ENCODE measurements at regions not wholly inside any gene's neighbourhood (a gene's known extent, or its start where the extent isn't known, plus 50 kb on each side); places are given as distances from the start of the nearest gene placed in this dataset.

- DNase-seq (no peak), ATAC-seq (no peak)
These were observed 313.5 kb downstream of the AGTPBP1 start for GRCh38 chr9:85428230-85428629.

GRCh38 chr9:85427772-85428171 lies 314.0 kb downstream of the AGTPBP1 start:
- DNase-seq: no peak

DNA sequence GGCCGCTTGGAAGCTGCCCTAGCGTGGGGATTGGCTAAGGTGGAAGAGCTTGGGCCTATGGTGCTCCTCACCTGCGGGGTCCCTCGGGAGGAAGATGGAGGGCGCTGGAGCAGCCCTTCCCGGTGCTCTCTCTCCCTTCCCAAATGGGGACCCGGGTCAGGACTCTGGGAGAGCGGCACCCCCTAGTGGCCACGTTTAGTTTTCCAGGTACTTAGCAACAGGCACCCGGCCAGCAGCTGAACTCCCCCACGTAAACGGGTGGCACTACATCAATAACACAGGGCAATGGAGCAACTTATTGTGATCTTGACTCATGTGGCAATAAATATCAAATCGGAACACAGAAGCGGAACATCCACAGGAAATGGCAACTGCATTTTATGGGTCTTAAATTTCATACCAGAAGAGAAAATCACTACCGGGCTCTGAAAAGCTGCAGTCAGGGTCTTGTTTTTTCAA lies 316.6 kb downstream of the AGTPBP1 start:
- ATAC-seq: peak; percentile 68

More at GRCh38 chr9:85427772-85428171, 314.0 kb downstream of the AGTPBP1 start:
- no peak for ATAC-seq

GRCh38 chr9:85423422-85423821 lies 318.3 kb downstream of the AGTPBP1 start:
- ATAC-seq (no peak), DNase-seq (no peak)

More for the DNA sequence above, 316.6 kb downstream of the AGTPBP1 start:
- peak; percentile 66 for DNase-seq

DNA sequence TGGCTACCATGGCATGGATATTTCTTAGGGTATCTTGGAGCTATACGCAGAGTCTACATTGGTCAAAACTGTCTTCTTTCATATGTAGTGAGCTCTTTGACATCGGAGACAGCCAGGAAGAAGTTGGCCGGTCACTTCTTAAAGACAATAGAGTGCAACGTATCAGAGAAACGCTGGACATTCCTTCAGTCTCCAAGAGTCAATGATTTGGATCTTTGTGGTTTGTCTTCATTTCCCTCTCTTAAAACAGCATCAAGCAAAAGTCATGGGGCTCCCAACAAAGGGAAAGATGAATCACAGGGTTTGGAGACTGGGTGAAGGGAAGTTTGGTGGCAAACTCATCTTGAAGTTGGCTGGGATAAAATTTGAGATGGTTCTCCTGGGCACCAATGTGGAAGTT lies 320.1 kb downstream of the AGTPBP1 start:
- DNase-seq: no peak
- ATAC-seq: no peak

DNA sequence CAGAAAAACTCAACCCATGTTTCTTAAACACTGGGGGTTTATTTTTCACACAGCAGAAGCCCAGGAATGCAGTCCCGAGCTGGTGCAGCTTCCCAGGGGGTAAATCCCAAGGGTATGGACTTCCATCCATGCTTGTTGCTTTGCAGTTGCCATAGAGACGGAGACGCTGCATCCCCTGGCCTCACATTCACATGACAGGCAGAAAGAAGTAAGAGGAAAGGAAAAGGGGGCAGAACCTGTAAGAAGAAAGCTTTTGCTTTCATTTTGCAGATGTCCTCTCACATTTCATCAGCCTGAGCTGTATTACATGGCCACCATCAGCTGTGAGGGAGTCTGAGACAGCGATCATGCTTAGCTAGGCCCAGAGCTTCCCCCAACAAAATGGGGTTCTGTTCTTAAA lies 321.0 kb downstream of the AGTPBP1 start:
- ATAC-seq: no peak
- no peak for DNase-seq

DNA sequence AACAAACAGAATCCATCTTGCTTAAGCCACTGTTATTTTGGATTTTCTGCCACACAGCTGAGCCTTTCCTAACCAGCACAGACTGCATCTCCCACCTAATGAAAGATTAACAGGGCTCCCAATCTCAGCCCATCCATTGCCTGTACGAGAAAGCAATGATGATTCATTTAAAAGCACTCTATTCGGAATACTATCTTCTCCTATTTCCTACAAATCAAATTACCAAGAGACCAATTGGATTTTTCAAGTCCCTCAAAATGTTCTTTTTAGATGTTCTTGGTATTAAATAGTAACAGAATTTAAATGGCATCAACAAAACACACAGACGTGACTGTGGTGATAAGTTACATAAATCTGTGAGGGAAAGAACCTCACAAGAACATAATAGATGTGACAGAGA lies 324.1 kb downstream of the AGTPBP1 start:
- DNase-seq (no peak), ATAC-seq (no peak)

DNA sequence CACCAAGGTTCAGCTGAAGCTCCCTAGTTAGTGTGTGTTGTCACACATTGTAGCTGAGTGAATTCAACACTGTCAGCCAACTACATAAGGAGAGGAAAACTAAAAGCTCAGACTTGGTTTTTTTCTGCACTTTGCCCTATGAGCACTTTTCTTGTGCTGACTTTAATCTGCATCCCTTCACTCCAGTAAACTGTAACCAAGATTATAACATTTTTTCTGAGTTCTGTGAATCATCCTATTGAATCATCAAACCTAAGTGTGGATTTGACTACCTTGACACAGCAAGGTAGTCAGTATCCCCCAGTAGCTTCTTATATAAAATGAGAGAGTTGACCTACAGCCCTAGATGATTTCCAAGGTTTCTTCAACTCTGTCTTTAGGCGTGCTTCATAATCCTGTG lies 325.0 kb downstream of the AGTPBP1 start:
- ATAC-seq (no peak), DNase-seq (no peak)

- ATAC-seq (no peak), DNase-seq (no peak)
These were observed 327.4 kb downstream of the AGTPBP1 start for GRCh38 chr9:85414390-85414789.

GRCh38 chr9:85408494-85408893 lies 333.3 kb downstream of the AGTPBP1 start:
- no peak for DNase-seq
- ATAC-seq: no peak

GRCh38 chr9:85405566-85405950 lies 336.2 kb downstream of the AGTPBP1 start:
- no peak for ATAC-seq
- DNase-seq: no peak

DNA sequence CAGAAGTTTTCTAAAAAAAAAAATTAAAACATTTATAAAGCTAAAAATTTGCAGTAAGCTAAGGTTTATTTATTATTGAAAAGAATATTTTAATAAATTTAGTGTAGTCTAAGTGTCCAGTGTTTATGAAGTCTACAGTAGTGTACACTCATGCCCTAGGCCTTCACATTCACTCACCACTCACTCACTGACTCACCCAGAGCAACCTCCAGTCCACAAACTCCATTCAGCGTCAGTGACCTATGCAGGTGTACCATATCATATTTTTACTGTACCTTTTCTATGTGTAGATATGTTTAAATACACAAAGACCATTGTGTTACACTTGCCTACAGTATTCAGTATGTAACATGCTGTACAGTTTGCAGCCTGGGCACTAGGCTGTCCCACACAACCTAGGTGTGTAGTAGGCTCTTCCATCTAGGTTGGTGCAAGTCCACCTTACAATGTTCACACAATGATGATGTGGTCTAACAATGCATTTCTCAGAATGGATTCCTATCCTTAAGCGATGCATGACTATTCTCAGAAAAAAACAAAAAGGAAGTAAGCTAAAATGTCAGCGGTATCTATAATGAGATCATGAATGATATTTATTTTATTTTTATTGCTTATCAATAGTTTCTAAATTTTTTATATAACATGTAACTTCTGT lies 336.7 kb downstream of the AGTPBP1 start:
- no peak for ATAC-seq
- no peak for DNase-seq

DNA sequence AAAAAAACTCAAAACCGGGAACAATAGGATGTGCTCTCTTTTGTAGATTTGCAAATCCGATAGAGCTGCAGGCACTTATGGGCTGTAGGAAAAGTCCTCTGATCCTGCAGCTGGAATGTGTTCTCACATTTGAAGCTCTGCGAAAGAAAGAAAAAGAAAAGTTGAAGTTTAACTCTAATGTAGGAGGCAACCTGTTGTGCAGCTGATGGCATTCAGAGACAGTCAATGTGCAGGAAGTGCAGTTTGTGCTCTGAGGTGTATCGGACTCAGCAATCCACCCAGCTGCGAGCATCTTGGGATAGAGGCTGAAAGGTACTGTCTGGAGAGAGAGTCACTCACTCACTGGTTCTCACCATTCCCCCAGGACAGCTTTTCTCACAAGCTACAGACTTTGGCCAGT lies 339.2 kb downstream of the AGTPBP1 start:
- ATAC-seq (no peak), DNase-seq (no peak)

GRCh38 chr9:85401998-85402397 lies 339.8 kb downstream of the AGTPBP1 start:
- DNase-seq: no peak
- ATAC-seq: no peak

DNA sequence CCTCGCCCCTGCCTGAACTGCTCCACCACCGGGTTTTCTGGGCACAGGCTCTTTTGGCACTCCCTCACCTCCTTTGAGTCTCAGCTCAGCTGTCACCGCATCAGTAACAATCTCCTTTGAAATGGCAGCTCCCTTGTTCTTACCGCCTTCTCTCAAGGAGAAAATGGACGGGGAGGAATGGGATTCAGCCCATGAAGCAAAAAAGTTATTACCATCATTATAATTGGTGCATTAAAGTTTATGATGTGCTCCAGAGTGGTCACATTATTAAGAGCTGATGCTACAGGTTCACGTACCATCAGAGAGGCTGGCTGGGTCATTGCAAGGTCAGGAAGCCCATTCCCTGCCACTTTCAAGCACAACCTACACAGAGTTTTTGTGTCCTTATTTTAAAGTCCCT lies 344.7 kb downstream of the AGTPBP1 start:
- no peak for ATAC-seq
- DNase-seq: no peak

GRCh38 chr9:85392260-85392659 lies 349.5 kb downstream of the AGTPBP1 start:
- ATAC-seq (no peak), DNase-seq (no peak)

DNA sequence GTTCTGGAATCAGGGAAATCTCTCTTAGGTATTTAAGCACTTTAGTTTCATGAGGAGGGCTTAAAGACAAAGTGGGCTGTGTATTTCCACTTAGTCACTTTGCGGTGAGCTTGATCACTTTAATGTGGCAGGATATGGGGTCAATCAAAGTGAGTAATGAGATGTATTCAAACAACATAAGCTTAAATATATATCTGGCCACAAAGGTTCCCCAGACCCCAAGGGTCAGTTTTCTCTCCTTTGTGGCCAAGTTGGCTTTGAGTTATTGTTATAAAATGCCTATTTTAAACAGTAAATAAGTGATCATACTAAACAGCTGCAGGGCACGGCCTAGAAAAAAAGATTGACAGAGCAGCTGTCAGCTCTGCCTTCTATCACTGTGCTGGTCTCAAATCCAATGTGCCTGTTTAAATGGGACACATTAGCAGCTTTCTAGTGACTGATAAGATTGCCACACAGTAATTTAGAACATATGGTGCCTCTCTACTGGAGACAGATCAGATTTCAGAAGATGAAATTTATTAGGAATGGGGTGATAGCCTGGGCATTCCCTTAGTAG lies 363.9 kb downstream of the AGTPBP1 start:
- peak; percentile 76 for ATAC-seq
- DNase-seq: peak; percentile 4

DNA sequence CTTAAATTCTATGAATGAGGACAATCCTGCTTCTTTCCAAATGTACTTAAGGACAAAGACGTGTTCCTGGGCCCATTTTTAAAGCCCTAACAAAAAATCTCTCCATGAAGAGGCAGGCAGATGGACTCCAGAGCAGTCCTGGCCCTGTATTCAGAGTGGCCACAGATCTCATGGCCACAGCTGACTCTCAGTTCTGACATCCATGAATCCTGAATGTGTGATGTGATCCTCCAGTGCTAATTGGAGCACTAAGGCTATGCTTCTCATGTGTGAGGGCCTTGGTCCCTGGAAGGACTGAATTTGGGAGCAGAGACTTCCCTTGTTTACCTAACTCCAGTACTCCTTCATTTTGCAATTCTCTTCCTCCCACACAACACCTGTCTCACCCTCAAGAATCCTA lies 373.0 kb downstream of the AGTPBP1 start:
- DNase-seq: no peak
- no peak for ATAC-seq

GRCh38 chr9:85359161-85359560 lies 382.6 kb downstream of the AGTPBP1 start:
- ATAC-seq: no peak
- DNase-seq: no peak

DNA sequence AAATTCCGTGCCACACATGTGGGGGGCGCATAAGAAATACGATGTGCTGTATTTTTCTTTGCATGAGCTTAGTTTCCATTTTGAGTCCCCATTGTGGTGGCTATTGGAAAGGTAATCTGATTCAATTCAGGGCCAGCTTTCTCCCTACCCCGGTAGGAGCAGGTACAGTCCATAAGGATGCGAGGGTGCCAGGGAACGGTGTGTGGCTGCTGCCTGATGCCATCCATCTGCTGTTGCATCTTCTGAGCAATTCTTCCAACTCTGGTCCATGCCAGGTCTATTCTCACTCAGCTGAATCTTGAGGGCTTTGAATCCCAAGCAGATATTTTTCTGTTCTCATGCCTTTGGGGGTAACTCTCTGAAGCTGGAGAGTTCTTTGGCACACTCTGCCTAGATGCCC lies 392.7 kb downstream of the AGTPBP1 start:
- DNase-seq (no peak), ATAC-seq (no peak)

DNA sequence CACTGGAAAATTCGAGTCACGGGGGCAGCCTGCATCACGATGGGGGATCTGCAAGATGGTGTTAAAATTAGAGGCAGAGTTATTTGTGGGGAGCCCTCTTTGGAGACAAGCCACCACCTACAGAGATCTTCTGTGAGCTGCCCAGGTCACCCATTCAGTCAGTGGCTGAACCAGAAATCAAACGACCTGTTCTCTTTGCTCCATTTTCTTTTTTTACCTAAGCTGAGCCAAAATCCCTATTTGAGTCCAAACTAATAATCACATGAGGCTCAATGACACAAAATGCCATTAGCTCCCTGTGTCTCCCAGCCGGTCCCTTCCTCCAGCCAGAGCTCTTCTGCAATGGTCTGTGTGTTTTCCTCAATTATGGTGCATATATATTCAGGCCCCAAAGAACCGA lies 394.2 kb downstream of the AGTPBP1 start:
- ATAC-seq: no peak
- no peak for DNase-seq

DNA sequence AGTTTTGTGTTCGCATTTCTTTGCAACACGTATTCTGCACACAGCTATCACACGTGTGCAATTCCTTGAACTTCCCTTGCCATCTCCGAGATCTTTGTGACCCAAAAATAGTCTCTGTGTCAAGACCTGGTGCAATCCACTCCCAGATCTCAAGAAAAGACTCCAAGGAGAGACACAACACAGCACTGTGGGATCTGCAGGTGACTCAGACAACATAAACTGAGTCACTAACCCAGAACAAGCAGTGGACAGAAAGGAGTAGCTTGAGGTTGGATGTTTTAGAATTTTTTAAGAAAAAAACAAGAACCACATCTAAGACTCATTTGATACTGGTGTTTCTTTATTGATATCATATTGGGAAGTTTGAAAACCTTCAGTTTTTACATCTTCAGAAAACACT lies 396.9 kb downstream of the AGTPBP1 start:
- no peak for ATAC-seq

DNA sequence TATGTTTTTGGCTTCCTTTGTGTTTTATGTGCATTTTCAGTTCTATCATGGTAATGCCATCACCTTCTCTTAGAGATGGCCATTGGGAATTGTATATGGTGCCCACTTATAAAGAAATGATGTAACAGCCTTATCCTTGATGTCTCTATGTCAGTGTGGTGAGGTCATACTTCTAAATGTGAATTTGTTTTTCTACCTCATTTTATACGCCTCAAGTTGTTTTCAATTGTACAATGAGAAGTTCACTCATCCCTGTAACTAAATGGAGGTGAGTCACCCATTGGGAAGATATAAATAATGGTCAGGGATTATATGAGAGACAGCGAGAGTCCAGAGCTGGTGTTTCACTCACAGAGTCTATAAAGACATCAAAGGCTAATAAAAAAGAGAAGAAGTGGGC lies 402.4 kb downstream of the AGTPBP1 start:
- DNase-seq (no peak), ATAC-seq (no peak)

More for the DNA sequence above, 396.9 kb downstream of the AGTPBP1 start:
- DNase-seq: no peak

DNA sequence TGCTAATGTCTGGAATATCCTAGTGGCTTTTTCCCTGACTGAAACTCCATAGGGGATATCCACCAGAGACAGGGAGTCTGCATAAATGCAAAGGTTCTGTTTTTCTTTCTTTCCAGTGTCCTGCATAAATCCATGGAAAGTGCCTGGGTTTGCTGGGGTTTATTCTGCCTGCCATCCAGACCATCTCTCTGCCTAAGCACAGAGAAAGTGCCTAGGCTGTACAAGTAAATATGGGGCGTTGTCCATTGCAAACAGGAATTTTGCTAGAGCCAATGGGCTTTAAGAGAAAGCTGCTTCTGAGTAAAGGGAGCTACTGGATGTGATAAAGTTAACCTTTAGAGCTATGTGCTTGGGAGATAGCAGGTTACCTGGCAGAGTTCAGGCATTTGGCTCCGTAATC lies 407.5 kb downstream of the AGTPBP1 start:
- DNase-seq (no peak), ATAC-seq (no peak)
